Natural killer cell (primary cell): ENCODE measurements at regions not wholly inside any gene's neighbourhood (a gene's known extent, or its start where the extent isn't known, plus 50 kb on each side); places are given as distances from the start of the nearest gene placed in this dataset.

Experiments used
- ATAC-seq, 3 donors: fragments of 150-1000 bp in 2 of 3; fragments of 200-7000 bp in 1 of 3; cut with Tn5 transposase; 1 replicate in 1 of 3; 2 replicates in 2 of 3; pipeline ENCODE4 v1.10.0; 2021; ENCODE audit warnings: mild to moderate bottlenecking in 2 of 3, moderate library complexity in 2 of 3
- DNase-seq, 2 donors: peaks; one replicate each; pipeline versions ENCODE4 v3.0.0 to v3.0.0-alpha.2; 2013 to 2021; ENCODE audit warnings: mixed read lengths in 1 of 2
- H3K27ac ChIP-seq: one replicate; pipeline ENCODE4 v1.5.1; 2013; ENCODE audit warnings: mild to moderate bottlenecking, low read length
- H3K27me3 ChIP-seq: one replicate; pipeline ENCODE4 v1.6.1; 2013; ENCODE audit warnings: low read length; ENCODE audit not compliant: control insufficient read depth, insufficient read depth
- H3K36me3 ChIP-seq: one replicate; pipeline ENCODE4 v1.6.1; 2013; ENCODE audit warnings: low read length; ENCODE audit not compliant: control insufficient read depth, insufficient read depth
- H3K4me1 ChIP-seq: one replicate; pipeline ENCODE4 v1.6.1; 2013; ENCODE audit warnings: low read length; ENCODE audit not compliant: control insufficient read depth, insufficient read depth
- H3K4me3 ChIP-seq: one replicate; pipeline ENCODE4 v1.5.1; 2013; ENCODE audit warnings: low read length
- H3K9me3 ChIP-seq: one replicate; pipeline ENCODE4 v1.6.1; 2013; ENCODE audit warnings: low read length; ENCODE audit not compliant: control insufficient read depth, insufficient read depth
- H3K27ac Mint-ChIP-seq, 2 donors: one replicate each; pipeline ENCODE4 v1.8.0; 2022; ENCODE audit warnings: mild to moderate bottlenecking in 2 of 2, mixed read lengths in 2 of 2, moderate library complexity in 1 of 2
- H3K27me3 Mint-ChIP-seq, 2 donors: one replicate each; pipeline ENCODE4 v1.8.0; 2022; ENCODE audit warnings: low read depth in 2 of 2, mixed read lengths in 2 of 2
- H3K36me3 Mint-ChIP-seq: one replicate; pipeline ENCODE4 v1.8.0; 2022; ENCODE audit warnings: mixed read lengths
- H3K4me1 Mint-ChIP-seq, 2 donors: one replicate each; pipeline ENCODE4 v1.8.0; 2022; ENCODE audit warnings: mixed read lengths in 2 of 2
- H3K4me3 Mint-ChIP-seq: one replicate; pipeline ENCODE4 v1.8.0; 2022; ENCODE audit warnings: mild to moderate bottlenecking, moderate library complexity, mixed read lengths
- H3K9me3 Mint-ChIP-seq, 2 donors: one replicate each; pipeline ENCODE4 v1.8.0; 2022; ENCODE audit warnings: mixed read lengths in 2 of 2
- CTCF ChIP-seq: fragments of 200-600 bp; IDR thresholded peaks from one replicate; pipeline ENCODE4 v1.8.0; 2022; ENCODE audit warnings: antibody characterized with exemption
- WGBS: methylation state at CpG from one replicate; pipeline ENCODE4 v1.1.7; 2013; ENCODE audit warnings: missing lambda C conversion rate; ENCODE audit not compliant: insufficient coverage; 5-methylcytosine and 5-hydroxymethylcytosine counted together
- intact Hi-C: fragments of 100-400 bp; cut with micrococcal nuclease; formaldehyde crosslinking; loops from one replicate; pipeline ENCODE4 v1.14.2; 2022

- intact Hi-C loops, result no loop called here
- Mint-ChIP-seq H3K9me3 (no peaks in the 10 kb centered on the region), H3K4me1 (peaks cover 64 to 68% of the 10 kb centered on the region in 2 donors), H3K4me3 (no peak overlapping the region), H3K27me3 (no peaks in the 10 kb centered on the region), H3K27ac (no peak overlapping the region), H3K36me3 (no peaks in the 10 kb centered on the region)
- no peak overlapping the region for H3K4me3 ChIP-seq
- H3K27me3 ChIP-seq, result no peaks in the 10 kb centered on the region
- TF ChIP-seq CTCF, result no peak
- DNase-seq (no peak), ATAC-seq (no peak)
- no peaks in the 10 kb centered on the region for H3K36me3 ChIP-seq
- WGBS, result 98% methylated on average over 3 of the region's 3 CpGs
- peaks cover 55% of the 10 kb centered on the region for H3K4me1 ChIP-seq
- H3K27ac ChIP-seq, result no peak overlapping the region
- no peaks in the 10 kb centered on the region for H3K9me3 ChIP-seq
Measured at GRCh38 chr12:9343731-9344130, 135.5 kb upstream of the PZP start.

- H3K27me3 Mint-ChIP-seq, result no peaks in the 10 kb centered on the region
- peak overlapping the region; percentile 25 for H3K4me3 Mint-ChIP-seq
- 94% methylated on average over 2 of the region's 3 CpGs for WGBS
- TF ChIP-seq CTCF, result no peak
- Histone ChIP-seq H3K27ac (no peak overlapping the region), H3K4me1 (peaks cover 55% of the 10 kb centered on the region), H3K9me3 (no peaks in the 10 kb centered on the region), H3K36me3 (no peaks in the 10 kb centered on the region), H3K27me3 (no peaks in the 10 kb centered on the region), H3K4me3 (no peak overlapping the region)
- no peaks in the 10 kb centered on the region for H3K9me3 Mint-ChIP-seq
- no peak overlapping the region for H3K27ac Mint-ChIP-seq
- intact Hi-C loops, result no loop called here
- ATAC-seq (no peak), DNase-seq (no peak)
- H3K36me3 Mint-ChIP-seq, result no peaks in the 10 kb centered on the region
- H3K4me1 Mint-ChIP-seq, result peaks cover 64 to 65% of the 10 kb centered on the region in 2 donors
Measured at GRCh38 chr12:9342614-9343353, 134.6 kb upstream of the PZP start.

- TF ChIP-seq CTCF, result no peak
- Histone ChIP-seq H3K36me3 (no peaks in the 10 kb centered on the region), H3K4me1 (peaks cover 43% of the 10 kb centered on the region), H3K9me3 (peaks cover 5% of the 10 kb centered on the region), H3K4me3 (no peak overlapping the region), H3K27ac (no peak overlapping the region), H3K27me3 (no peaks in the 10 kb centered on the region)
- H3K27ac Mint-ChIP-seq, result peak overlapping the region in 1 of 2 donors; percentile 41
- peaks cover 50 to 53% of the 10 kb centered on the region in 2 donors for H3K4me1 Mint-ChIP-seq
- WGBS, result 52% methylated on average over 2 of the region's 2 CpGs
- intact Hi-C loops, result no loop called here
- H3K27me3 Mint-ChIP-seq, result no peaks in the 10 kb centered on the region
- peak; percentile 59 to 74 (median 67) for ATAC-seq
- H3K4me3 Mint-ChIP-seq, result peak overlapping the region; percentile 62
- peak in 1 of 2 donors; percentile 51 for DNase-seq
- no peaks in the 10 kb centered on the region for H3K36me3 Mint-ChIP-seq
- peaks cover 3 to 6% of the 10 kb centered on the region in 2 donors for H3K9me3 Mint-ChIP-seq
Measured at GRCh38 chr12:9341260-9341585, 133.0 kb upstream of the PZP start.
